ENCODE measurements at regions not wholly inside any gene's neighbourhood (a gene's known extent, or its start where the extent isn't known, plus 50 kb on each side); places are given as distances from the start of the nearest gene placed in this dataset.

DNA sequence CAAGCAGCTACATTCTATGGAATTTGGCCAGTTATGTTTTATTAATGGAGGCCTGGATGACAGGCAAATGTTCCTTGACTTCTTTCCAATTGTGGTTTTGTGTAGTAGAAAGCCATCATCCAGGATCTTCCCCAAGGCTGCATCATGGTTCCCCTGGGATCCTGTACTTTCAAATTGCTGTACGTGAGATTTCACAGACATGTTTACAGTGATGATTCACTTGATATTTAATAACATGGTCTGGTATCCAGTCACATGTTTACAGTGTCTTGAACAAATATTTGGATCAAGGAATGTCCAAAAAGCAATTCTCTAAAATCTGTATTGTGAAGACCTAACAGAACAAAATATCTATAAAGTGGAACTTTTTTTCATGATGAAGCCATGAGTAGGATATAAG, 68.3 kb upstream of the ST6GALNAC3 start:
- DNase-seq (ENCODE audit: low spot score), result no peak
- FAIRE-seq, result no peak
- TF ChIP-seq ZNF274 (CRISPR knock-in tag; IDR thresholded peaks at IDR 0.05) (no peak), KDM5B (CRISPR knock-in tag; IDR thresholded peaks at IDR 0.05; ENCODE audit: borderline replicate concordance) (no peak)
- TF ChIP-seq, protein P1, sequence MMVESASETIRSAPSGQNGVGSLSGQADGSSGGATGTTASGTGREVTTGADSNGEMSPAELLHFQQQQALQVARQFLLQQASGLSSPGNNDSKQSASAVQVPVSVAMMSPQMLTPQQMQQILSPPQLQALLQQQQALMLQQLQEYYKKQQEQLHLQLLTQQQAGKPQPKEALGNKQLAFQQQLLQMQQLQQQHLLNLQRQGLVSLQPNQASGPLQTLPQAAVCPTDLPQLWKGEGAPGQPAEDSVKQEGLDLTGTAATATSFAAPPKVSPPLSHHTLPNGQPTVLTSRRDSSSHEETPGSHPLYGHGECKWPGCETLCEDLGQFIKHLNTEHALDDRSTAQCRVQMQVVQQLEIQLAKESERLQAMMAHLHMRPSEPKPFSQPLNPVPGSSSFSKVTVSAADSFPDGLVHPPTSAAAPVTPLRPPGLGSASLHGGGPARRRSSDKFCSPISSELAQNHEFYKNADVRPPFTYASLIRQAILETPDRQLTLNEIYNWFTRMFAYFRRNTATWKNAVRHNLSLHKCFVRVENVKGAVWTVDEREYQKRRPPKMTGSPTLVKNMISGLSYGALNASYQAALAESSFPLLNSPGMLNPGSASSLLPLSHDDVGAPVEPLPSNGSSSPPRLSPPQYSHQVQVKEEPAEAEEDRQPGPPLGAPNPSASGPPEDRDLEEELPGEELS (CRISPR knock-in tag; IDR thresholded peaks at IDR 0.05), result no peak
- TF ChIP-seq, protein P2, sequence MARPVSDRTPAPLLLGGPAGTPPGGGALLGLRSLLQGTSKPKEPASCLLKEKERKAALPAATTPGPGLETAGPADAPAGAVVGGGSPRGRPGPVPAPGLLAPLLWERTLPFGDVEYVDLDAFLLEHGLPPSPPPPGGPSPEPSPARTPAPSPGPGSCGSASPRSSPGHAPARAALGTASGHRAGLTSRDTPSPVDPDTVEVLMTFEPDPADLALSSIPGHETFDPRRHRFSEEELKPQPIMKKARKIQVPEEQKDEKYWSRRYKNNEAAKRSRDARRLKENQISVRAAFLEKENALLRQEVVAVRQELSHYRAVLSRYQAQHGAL (CRISPR knock-in tag; IDR thresholded peaks at IDR 0.05; ENCODE audit: not compliant biosample characterization), result no peak
- WGBS (ENCODE audit: low lambda C conversion rate), result 0% methylated on average over 1 of the region's 1 CpG
- Histone ChIP-seq H3K9ac (ENCODE audit: insufficient read depth, low read depth, low read length) (no peak overlapping the region), H3K79me2 (ENCODE audit: insufficient read depth, low read length) (no peaks in the 10 kb centered on the region), H3K4me1 (ENCODE audit: insufficient read depth, low read length) (no peaks in the 10 kb centered on the region), H3K9me3 (ENCODE audit: low read length) (no peaks in the 10 kb centered on the region), H3K4me3 (replicated peaks in 1 of 3; ENCODE audit: insufficient read depth in 1 of 3, low read depth in 2 of 3, low read length in 3 of 3) (no peak overlapping the region), H3K36me3 (replicated peaks in 1 of 2; ENCODE audit: control insufficient read depth in 1 of 2, insufficient read depth in 2 of 2, low read length in 2 of 2) (no peaks in the 10 kb centered on the region), H2AFZ (ENCODE audit: low read length) (no peak overlapping the region), H4K20me1 (ENCODE audit: insufficient read depth, low read length) (no peaks in the 10 kb centered on the region), H3K27ac (ENCODE audit: extremely low read length, insufficient read depth, low read length) (no peak overlapping the region), H3K4me2 (ENCODE audit: low read depth, low read length) (no peak overlapping the region), H3K27me3 (ENCODE audit: control insufficient read depth in 1 of 2, insufficient read depth in 2 of 2, low read length in 2 of 2) (no peaks in the 10 kb centered on the region)
- no peak for ATAC-seq
- in situ Hi-C loops (cut with HindIII; ENCODE audit: extremely low pct_ligation_motif_present, low pct_unique_long_range_greater_than_20kb) (no loop called here), intact Hi-C loops (cut with micrococcal nuclease; ENCODE audit: unreplicated experiment) (no loop called here)
- POLR2A ChIA-PET, result no interaction called here
- BruUV-seq (replicated peaks), result no TSS peak
- CTCF ChIA-PET (ENCODE audit: low intra/inter-chr PET ratio, low total read pairs), result no interaction called here

DNA sequence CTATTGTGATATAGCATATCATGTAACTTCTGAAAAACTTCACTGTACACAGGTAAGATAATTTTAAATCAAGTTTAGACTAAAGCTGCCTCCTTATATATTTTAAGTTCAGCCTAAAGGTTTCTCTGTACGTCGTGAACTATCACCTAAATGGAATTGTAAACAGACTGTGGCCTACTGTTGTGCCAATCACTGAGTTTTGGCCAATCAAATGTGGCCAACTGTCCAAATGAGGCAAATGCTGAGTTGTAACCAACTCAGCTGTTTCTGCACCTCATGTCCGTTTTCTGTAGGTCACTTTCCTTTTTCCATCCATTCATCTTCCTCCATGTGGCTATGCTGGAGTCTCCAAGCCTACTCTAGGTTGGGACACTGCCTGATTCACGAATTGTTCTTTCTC, 63.7 kb upstream of the ST6GALNAC3 start:
- in situ Hi-C loops (cut with HindIII; ENCODE audit: extremely low pct_ligation_motif_present, low pct_unique_long_range_greater_than_20kb) (no loop called here), intact Hi-C loops (cut with micrococcal nuclease; ENCODE audit: unreplicated experiment) (no loop called here)
- no peaks in the 10 kb centered on the region for H3K79me2 ChIP-seq (ENCODE audit: insufficient read depth, low read length)
- CTCF ChIA-PET (ENCODE audit: low intra/inter-chr PET ratio, low total read pairs), result no interaction called here
- FAIRE-seq (no peak), DNase-seq (ENCODE audit: low spot score) (no peak), ATAC-seq (no peak)
- H3K36me3 ChIP-seq (replicated peaks in 1 of 2; ENCODE audit: control insufficient read depth in 1 of 2, insufficient read depth in 2 of 2, low read length in 2 of 2), result no peaks in the 10 kb centered on the region
- no peak overlapping the region for H3K4me3 ChIP-seq (replicated peaks in 1 of 3; ENCODE audit: insufficient read depth in 1 of 3, low read depth in 2 of 3, low read length in 3 of 3)
- H3K9ac ChIP-seq (ENCODE audit: insufficient read depth, low read depth, low read length), result no peak overlapping the region
- WGBS (ENCODE audit: low lambda C conversion rate), result 1% methylated on average over 4 of the region's 4 CpGs
- no peaks in the 10 kb centered on the region for H3K27me3 ChIP-seq (ENCODE audit: control insufficient read depth in 1 of 2, insufficient read depth in 2 of 2, low read length in 2 of 2)
- no peaks in the 10 kb centered on the region for H4K20me1 ChIP-seq (ENCODE audit: insufficient read depth, low read length)
- POLR2A ChIA-PET, result no interaction called here
- BruUV-seq (replicated peaks), result no TSS peak
- no peak overlapping the region for H2AFZ ChIP-seq (ENCODE audit: low read length)
- H3K4me1 ChIP-seq (ENCODE audit: insufficient read depth, low read length), result no peaks in the 10 kb centered on the region
- H3K4me2 ChIP-seq (ENCODE audit: low read depth, low read length), result no peak overlapping the region
- no peak overlapping the region for H3K27ac ChIP-seq (ENCODE audit: extremely low read length, insufficient read depth, low read length)
- no peaks in the 10 kb centered on the region for H3K9me3 ChIP-seq (ENCODE audit: low read length)
- TF ChIP-seq NR2F1 (CRISPR knock-in tag; IDR thresholded peaks at IDR 0.05) (no peak), ZNF343 (CRISPR knock-in tag; IDR thresholded peaks at IDR 0.05) (no peak)
- TF ChIP-seq, protein P3, sequence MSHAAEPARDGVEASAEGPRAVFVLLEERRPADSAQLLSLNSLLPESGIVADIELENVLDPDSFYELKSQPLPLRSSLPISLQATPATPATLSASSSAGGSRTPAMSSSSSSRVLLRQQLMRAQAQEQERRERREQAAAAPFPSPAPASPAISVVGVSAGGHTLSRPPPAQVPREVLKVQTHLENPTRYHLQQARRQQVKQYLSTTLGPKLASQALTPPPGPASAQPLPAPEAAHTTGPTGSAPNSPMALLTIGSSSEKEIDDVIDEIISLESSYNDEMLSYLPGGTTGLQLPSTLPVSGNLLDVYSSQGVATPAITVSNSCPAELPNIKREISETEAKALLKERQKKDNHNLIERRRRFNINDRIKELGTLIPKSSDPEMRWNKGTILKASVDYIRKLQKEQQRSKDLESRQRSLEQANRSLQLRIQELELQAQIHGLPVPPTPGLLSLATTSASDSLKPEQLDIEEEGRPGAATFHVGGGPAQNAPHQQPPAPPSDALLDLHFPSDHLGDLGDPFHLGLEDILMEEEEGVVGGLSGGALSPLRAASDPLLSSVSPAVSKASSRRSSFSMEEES (CRISPR knock-in tag; IDR thresholded peaks at IDR 0.05), result no peak
- TF ChIP-seq, protein P4, sequence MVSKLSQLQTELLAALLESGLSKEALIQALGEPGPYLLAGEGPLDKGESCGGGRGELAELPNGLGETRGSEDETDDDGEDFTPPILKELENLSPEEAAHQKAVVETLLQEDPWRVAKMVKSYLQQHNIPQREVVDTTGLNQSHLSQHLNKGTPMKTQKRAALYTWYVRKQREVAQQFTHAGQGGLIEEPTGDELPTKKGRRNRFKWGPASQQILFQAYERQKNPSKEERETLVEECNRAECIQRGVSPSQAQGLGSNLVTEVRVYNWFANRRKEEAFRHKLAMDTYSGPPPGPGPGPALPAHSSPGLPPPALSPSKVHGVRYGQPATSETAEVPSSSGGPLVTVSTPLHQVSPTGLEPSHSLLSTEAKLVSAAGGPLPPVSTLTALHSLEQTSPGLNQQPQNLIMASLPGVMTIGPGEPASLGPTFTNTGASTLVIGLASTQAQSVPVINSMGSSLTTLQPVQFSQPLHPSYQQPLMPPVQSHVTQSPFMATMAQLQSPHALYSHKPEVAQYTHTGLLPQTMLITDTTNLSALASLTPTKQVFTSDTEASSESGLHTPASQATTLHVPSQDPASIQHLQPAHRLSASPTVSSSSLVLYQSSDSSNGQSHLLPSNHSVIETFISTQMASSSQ (IDR thresholded peaks at IDR 0.05; ENCODE audit: low read depth), result no peak
- TF ChIP-seq, protein P4 (CRISPR knock-in tag; IDR thresholded peaks at IDR 0.05; ENCODE audit: borderline replicate concordance), result no peak

All from HepG2 (cell line).